ENCODE measurements at regions not wholly inside any gene's neighbourhood (a gene's known extent, or its start where the extent isn't known, plus 50 kb on each side); places are given as distances from the start of the nearest gene placed in this dataset.

- no peak for TF ChIP-seq CTCF (IDR thresholded peaks at IDR 0.05)
- TF ChIP-seq POLR2A (IDR thresholded peaks at IDR 0.05) = no peak
Observed at GRCh38 chr14:39977198-39977597, 545.0 kb upstream of the FBXO33 start.
